B cell (primary cell): ENCODE measurements at regions not wholly inside any gene's neighbourhood (a gene's known extent, or its start where the extent isn't known, plus 50 kb on each side); places are given as distances from the start of the nearest gene placed in this dataset.

Experiments
- ATAC-seq: fragments of 200-7000 bp; cut with Tn5 transposase; one replicate; pipeline ENCODE4 v1.10.0; 2021; ENCODE audit warnings: low read depth, mild to moderate bottlenecking, moderate number of reproducible peaks, moderate library complexity
- CTCF ChIA-PET: fragments of 350-600 bp; sonication (Branson Sonifier 250); formaldehyde crosslinking; loops from one replicate; lab custom pipeline; 2021; ENCODE audit warnings: antibody characterized with exemption, inconsistent platforms; lab: Charles Lee
- POLR2A ChIA-PET: fragments of 350-600 bp; sonication (Branson Sonifier 250); formaldehyde crosslinking; loops from one replicate; lab custom pipeline; 2021; ENCODE audit warnings: antibody characterized with exemption; lab: Charles Lee
- DNase-seq: peaks from one replicate; pipeline ENCODE4 v3.0.0; 2013
- H2AFZ ChIP-seq: 2 replicates; pipeline ENCODE4 v1.6.1; 2012; ENCODE audit warnings: mild to moderate bottlenecking, low read depth, low read length; ENCODE audit not compliant: insufficient read depth, poor library complexity, severe bottlenecking
- H3K27ac ChIP-seq, 2 donors: 1 replicate in 1 of 2; 2 replicates in 1 of 2; pipeline ENCODE4 v1.5.1; 2012 to 2013; ENCODE audit warnings: low read length in 2 of 2, mild to moderate bottlenecking in 2 of 2, moderate library complexity in 1 of 2
- H3K27me3 ChIP-seq, 4 experiments: fragments of 200-600 bp in 1 of 4; sonication (generic) in 1 of 4; replicated peaks in 1 of 4; 1 replicate in 2 of 4; 2 replicates in 2 of 4; pipeline versions ENCODE4 v1.6.1 to v1.7.0; 2013 to 2016; ENCODE audit warnings: low read length in 3 of 4, mild to moderate bottlenecking in 2 of 4, mixed read lengths in 1 of 4, moderate library complexity in 1 of 4; ENCODE audit not compliant: insufficient read depth in 4 of 4, control insufficient read depth in 3 of 4; ENCODE audit errors: control extremely low read depth in 1 of 4
- H3K36me3 ChIP-seq, 2 experiments: replicated peaks in 1 of 2; 1 replicate in 1 of 2; 2 replicates in 1 of 2; pipeline versions ENCODE4 v1.6.1 to v1.7.1; 2013; ENCODE audit warnings: low read length in 1 of 2; ENCODE audit not compliant: insufficient read depth in 2 of 2, control insufficient read depth in 1 of 2; ENCODE audit errors: control extremely low read depth in 1 of 2, extremely low read depth in 1 of 2
- H3K4me1 ChIP-seq, 2 donors: fragments of 200-600 bp in 1 of 2; sonication (generic) in 1 of 2; 1 replicate in 1 of 2; 2 replicates in 1 of 2; pipeline versions ENCODE4 v1.5.1 to v1.6.1; 2013 to 2017; ENCODE audit warnings: low read length in 2 of 2; ENCODE audit not compliant: control insufficient read depth in 2 of 2, insufficient read depth in 2 of 2
- H3K4me2 ChIP-seq: replicated peaks from 2 replicates; pipeline ENCODE3; 2012; ENCODE audit warnings: mild to moderate bottlenecking, low read depth, low read length; ENCODE audit not compliant: poor library complexity, severe bottlenecking
- H3K4me3 ChIP-seq, 5 experiments: fragments of 200-600 bp in 1 of 5; sonication (generic) in 1 of 5; 1 replicate in 3 of 5; 2 replicates in 2 of 5; pipeline versions ENCODE4 v1.5.1 to v1.7.0; 2011 to 2016; ENCODE audit warnings: low read length in 4 of 5, mild to moderate bottlenecking in 4 of 5, low read depth in 2 of 5, control low read depth in 1 of 5, moderate library complexity in 1 of 5; ENCODE audit not compliant: insufficient read depth in 1 of 5; ENCODE audit errors: control extremely low read depth in 1 of 5, extremely low read depth in 1 of 5
- H3K79me2 ChIP-seq: fragments of 200-600 bp; sonication (generic); one replicate; pipeline ENCODE4 v1.6.0; 2016; ENCODE audit warnings: low read length; ENCODE audit not compliant: control insufficient read depth, insufficient read depth
- H3K9ac ChIP-seq: fragments of 200-600 bp; sonication (generic); 2 replicates; pipeline ENCODE4 v1.6.1; 2017; ENCODE audit warnings: mild to moderate bottlenecking, low read length, moderate library complexity
- H3K9me3 ChIP-seq, 3 donors: one replicate each; pipeline versions ENCODE4 v1.6.1 to v1.7.1; 2013; ENCODE audit warnings: low read length in 2 of 3; ENCODE audit not compliant: control insufficient read depth in 2 of 3, insufficient read depth in 1 of 3; ENCODE audit errors: control extremely low read depth in 1 of 3
- H4K20me1 ChIP-seq: 2 replicates; pipeline ENCODE4 v1.6.0; 2012; ENCODE audit warnings: mild to moderate bottlenecking, low read length; ENCODE audit not compliant: insufficient read depth, control insufficient read depth, poor library complexity, severe bottlenecking
- H3K27ac Mint-ChIP-seq: one replicate; pipeline ENCODE4 v1.8.0; 2021; ENCODE audit warnings: mixed read lengths
- H3K27me3 Mint-ChIP-seq: one replicate; pipeline ENCODE4 v1.8.0; 2021; ENCODE audit warnings: mixed read lengths
- H3K4me1 Mint-ChIP-seq: one replicate; pipeline ENCODE4 v1.8.0; 2021; ENCODE audit warnings: mixed read lengths
- H3K4me3 Mint-ChIP-seq: one replicate; pipeline ENCODE4 v1.8.0; 2021; ENCODE audit warnings: mixed read lengths
- H3K9me3 Mint-ChIP-seq: one replicate; pipeline ENCODE4 v1.8.0; 2022; ENCODE audit warnings: mixed read lengths; ENCODE audit not compliant: insufficient read depth
- EZH2 ChIP-seq: IDR thresholded peaks from 2 replicates; pipeline ENCODE4 v1.6.1; 2012; ENCODE audit warnings: borderline replicate concordance, low read depth, mild to moderate bottlenecking, moderate library complexity, low read length; ENCODE audit not compliant: insufficient read depth, poor library complexity, severe bottlenecking
- WGBS: methylation state at CpG from one replicate; pipeline ENCODE4 v1.1.5; 2013; ENCODE audit warnings: missing lambda C conversion rate; ENCODE audit not compliant: insufficient coverage; 5-methylcytosine and 5-hydroxymethylcytosine counted together
- intact Hi-C: fragments of 100-400 bp; cut with micrococcal nuclease; formaldehyde crosslinking; loops from one replicate; pipeline ENCODE4 v1.10.0; 2022
- TF ChIP-seq, protein P1 (sequence below): fragments of 200-600 bp; IDR thresholded peaks from one replicate; pipeline ENCODE4 v1.8.0; 2022; ENCODE audit warnings: antibody characterized with exemption, mild to moderate bottlenecking

GRCh38 chr18:39053571-39053970 lies 1488.0 kb upstream of the CELF4 start:
- Histone ChIP-seq H2AFZ (no peak overlapping the region), H3K4me1 (no peaks in the 10 kb centered on the region), H3K9ac (no peak overlapping the region), H3K27me3 (no peaks in the 10 kb centered on the region), H3K27ac (no peak overlapping the region), H3K79me2 (no peaks in the 10 kb centered on the region), H3K36me3 (no peaks in the 10 kb centered on the region), H3K4me2 (no peak overlapping the region), H3K9me3 (no peaks in the 10 kb centered on the region), H4K20me1 (no peaks in the 10 kb centered on the region), H3K4me3 (no peak overlapping the region)
- intact Hi-C loops: no loop called here
- no peak for TF ChIP-seq EZH2
- TF ChIP-seq, protein P1, sequence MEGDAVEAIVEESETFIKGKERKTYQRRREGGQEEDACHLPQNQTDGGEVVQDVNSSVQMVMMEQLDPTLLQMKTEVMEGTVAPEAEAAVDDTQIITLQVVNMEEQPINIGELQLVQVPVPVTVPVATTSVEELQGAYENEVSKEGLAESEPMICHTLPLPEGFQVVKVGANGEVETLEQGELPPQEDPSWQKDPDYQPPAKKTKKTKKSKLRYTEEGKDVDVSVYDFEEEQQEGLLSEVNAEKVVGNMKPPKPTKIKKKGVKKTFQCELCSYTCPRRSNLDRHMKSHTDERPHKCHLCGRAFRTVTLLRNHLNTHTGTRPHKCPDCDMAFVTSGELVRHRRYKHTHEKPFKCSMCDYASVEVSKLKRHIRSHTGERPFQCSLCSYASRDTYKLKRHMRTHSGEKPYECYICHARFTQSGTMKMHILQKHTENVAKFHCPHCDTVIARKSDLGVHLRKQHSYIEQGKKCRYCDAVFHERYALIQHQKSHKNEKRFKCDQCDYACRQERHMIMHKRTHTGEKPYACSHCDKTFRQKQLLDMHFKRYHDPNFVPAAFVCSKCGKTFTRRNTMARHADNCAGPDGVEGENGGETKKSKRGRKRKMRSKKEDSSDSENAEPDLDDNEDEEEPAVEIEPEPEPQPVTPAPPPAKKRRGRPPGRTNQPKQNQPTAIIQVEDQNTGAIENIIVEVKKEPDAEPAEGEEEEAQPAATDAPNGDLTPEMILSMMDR: no peak
- Mint-ChIP-seq H3K4me3 (no peak overlapping the region), H3K27ac (no peak overlapping the region), H3K27me3 (no peaks in the 10 kb centered on the region), H3K9me3 (no peaks in the 10 kb centered on the region), H3K4me1 (no peaks in the 10 kb centered on the region)
- ChIA-PET CTCF (no interaction called here), POLR2A (no interaction called here)
- no peak for ATAC-seq
- no peak for DNase-seq
- WGBS: no CpG with 5 or more reads among the region's 2 CpGs

- H3K4me2 ChIP-seq: no peak overlapping the region
- ATAC-seq: no peak
- H4K20me1 ChIP-seq: no peaks in the 10 kb centered on the region
- Mint-ChIP-seq H3K27me3 (no peaks in the 10 kb centered on the region), H3K4me1 (no peaks in the 10 kb centered on the region), H3K27ac (no peak overlapping the region), H3K4me3 (no peak overlapping the region), H3K9me3 (no peaks in the 10 kb centered on the region)
- H3K36me3 ChIP-seq: no peaks in the 10 kb centered on the region
- H2AFZ ChIP-seq: no peak overlapping the region
- DNase-seq: no peak
- no peaks in the 10 kb centered on the region for H3K27me3 ChIP-seq
- no peaks in the 10 kb centered on the region for H3K4me1 ChIP-seq
- no peak overlapping the region for H3K9ac ChIP-seq
- CTCF ChIA-PET: no interaction called here
- POLR2A ChIA-PET: no interaction called here
- TF ChIP-seq, protein P1: no peak
- no peak for TF ChIP-seq EZH2
- H3K4me3 ChIP-seq: no peak overlapping the region
- no peak overlapping the region for H3K27ac ChIP-seq
- no peaks in the 10 kb centered on the region for H3K79me2 ChIP-seq
- intact Hi-C loops: no loop called here
- no peaks in the 10 kb centered on the region for H3K9me3 ChIP-seq
Measured at GRCh38 chr18:39051013-39051412, 1485.4 kb upstream of the CELF4 start.
